Ascending aorta (tissue), 2 donors: ENCODE measurements at regions not wholly inside any gene's neighbourhood (a gene's known extent, or its start where the extent isn't known, plus 50 kb on each side); places are given as distances from the start of the nearest gene placed in this dataset.

Source experiments
- DNase-seq, 2 donors: peaks; one replicate each; pipeline ENCODE4 v3.0.0-alpha.2; 2019; ENCODE audit warnings: low spot score in 2 of 2
- H3K27ac ChIP-seq, 2 donors: fragments of 200-600 bp; sonication (generic); one replicate each; pipeline ENCODE4 v1.5.1; 2016 to 2017; ENCODE audit warnings: mild to moderate bottlenecking in 1 of 2
- H3K27me3 ChIP-seq: fragments of 200-600 bp; sonication (generic); one replicate; pipeline ENCODE4 v1.5.1; 2017
- H3K36me3 ChIP-seq, 2 donors: fragments of 200-600 bp; sonication (generic); one replicate each; pipeline ENCODE4 v1.5.1; 2016
- H3K4me1 ChIP-seq, 2 donors: fragments of 200-600 bp; sonication (generic); one replicate each; pipeline ENCODE4 v1.5.1; 2016 to 2017; ENCODE audit warnings: mild to moderate bottlenecking in 1 of 2
- H3K4me3 ChIP-seq, 2 donors: fragments of 200-600 bp; sonication (generic); one replicate each; pipeline ENCODE4 v1.5.1; 2016 to 2017; ENCODE audit warnings: mild to moderate bottlenecking in 1 of 2
- H3K9me3 ChIP-seq, 2 donors: fragments of 200-600 bp; sonication (generic); one replicate each; pipeline ENCODE4 v1.5.1; 2016
- intact Hi-C: fragments of 100-400 bp; cut with DNase I; formaldehyde crosslinking; loops from one replicate; pipeline ENCODE4 v1.15.1; 2023
- TF ChIP-seq, protein P1 (sequence below), 3 experiments: fragments of 200-600 bp in 2 of 3; fragments of 450-650 bp in 1 of 3; sonication (generic) in 2 of 3; IDR thresholded peaks; one replicate each; pipeline ENCODE4 v1.5.1; 2016 to 2019; ENCODE audit warnings: antibody characterized with exemption in 3 of 3, mild to moderate bottlenecking in 1 of 3, moderate library complexity in 1 of 3

DNA sequence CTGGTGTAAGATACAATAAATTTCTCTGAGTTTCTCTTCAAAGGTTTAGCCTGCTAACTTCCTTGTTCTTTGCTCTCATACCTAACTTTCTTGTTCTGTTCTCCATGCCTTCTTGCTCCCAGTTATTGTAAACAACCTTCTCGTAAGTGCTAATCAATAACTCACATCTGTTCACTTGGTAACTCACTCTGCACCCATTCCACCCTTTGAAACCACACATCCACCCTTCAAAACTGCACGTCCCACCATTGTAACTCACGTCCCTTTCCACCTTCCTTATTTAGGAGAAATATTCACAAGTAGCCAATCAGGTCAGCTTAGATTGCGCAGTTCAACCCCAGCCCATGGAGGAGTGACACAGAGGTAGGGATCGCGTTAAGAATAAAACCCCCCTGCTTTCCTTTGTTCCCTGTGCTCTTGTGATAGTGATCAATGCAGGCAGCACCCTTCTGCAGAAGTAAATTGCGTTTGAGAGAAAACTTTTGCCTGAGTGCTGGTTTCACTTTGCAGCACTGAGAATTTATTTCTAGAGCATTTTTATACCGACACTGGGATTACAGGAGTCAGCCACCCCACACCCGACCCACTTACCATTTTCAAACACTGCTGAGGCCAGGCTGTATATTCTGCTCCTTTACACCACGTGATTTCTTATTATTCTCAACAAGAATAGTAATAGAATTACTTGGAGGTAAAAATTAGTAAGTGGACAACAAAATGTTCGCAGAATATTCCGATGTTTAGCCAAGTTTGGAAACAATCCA, 789.2 kb upstream of the RGS18 start:
- no peak for DNase-seq
- Histone ChIP-seq H3K36me3 (no peaks in the 10 kb centered on the region), H3K4me3 (no peak overlapping the region), H3K4me1 (no peaks in the 10 kb centered on the region), H3K9me3 (no peaks in the 10 kb centered on the region), H3K27me3 (no peaks in the 10 kb centered on the region), H3K27ac (no peak overlapping the region)
- TF ChIP-seq, protein P1, sequence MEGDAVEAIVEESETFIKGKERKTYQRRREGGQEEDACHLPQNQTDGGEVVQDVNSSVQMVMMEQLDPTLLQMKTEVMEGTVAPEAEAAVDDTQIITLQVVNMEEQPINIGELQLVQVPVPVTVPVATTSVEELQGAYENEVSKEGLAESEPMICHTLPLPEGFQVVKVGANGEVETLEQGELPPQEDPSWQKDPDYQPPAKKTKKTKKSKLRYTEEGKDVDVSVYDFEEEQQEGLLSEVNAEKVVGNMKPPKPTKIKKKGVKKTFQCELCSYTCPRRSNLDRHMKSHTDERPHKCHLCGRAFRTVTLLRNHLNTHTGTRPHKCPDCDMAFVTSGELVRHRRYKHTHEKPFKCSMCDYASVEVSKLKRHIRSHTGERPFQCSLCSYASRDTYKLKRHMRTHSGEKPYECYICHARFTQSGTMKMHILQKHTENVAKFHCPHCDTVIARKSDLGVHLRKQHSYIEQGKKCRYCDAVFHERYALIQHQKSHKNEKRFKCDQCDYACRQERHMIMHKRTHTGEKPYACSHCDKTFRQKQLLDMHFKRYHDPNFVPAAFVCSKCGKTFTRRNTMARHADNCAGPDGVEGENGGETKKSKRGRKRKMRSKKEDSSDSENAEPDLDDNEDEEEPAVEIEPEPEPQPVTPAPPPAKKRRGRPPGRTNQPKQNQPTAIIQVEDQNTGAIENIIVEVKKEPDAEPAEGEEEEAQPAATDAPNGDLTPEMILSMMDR (IDR thresholded peaks at IDR 0.05), result no peak
- intact Hi-C loops, result no loop called here

DNA sequence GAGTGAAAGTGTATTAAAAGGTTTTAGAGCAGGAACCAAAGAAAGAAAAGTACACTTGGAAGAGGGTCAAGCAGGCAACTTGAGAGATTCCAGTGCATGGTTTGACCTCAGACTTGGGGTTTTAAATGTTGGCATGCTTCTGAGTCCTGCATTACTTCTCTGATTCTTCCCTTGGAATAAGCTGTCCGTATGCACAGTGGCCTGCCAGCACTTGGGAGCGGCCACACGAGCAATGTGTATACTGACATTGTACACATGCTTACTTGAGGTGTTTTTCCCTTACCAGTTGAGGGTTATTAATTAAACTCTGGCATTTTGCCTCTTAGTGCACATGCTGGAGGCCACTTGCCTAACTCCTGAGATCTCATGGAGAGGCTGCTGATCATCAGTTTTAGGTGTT, 786.6 kb upstream of the RGS18 start:
- Histone ChIP-seq H3K36me3 (no peaks in the 10 kb centered on the region), H3K27me3 (no peaks in the 10 kb centered on the region), H3K4me3 (no peak overlapping the region), H3K27ac (no peak overlapping the region), H3K4me1 (no peaks in the 10 kb centered on the region), H3K9me3 (no peaks in the 10 kb centered on the region)
- TF ChIP-seq, protein P1 (IDR thresholded peaks at IDR 0.05), result no peak
- no peak for DNase-seq
- intact Hi-C loops, result no loop called here

- H3K27me3 ChIP-seq, result no peaks in the 10 kb centered on the region
- intact Hi-C loops, result no loop called here
- H3K27ac ChIP-seq, result no peak overlapping the region
- TF ChIP-seq, protein P1 (IDR thresholded peaks at IDR 0.05), result no peak
- H3K4me3 ChIP-seq, result no peak overlapping the region
- H3K4me1 ChIP-seq, result no peaks in the 10 kb centered on the region
- no peak for DNase-seq
- H3K9me3 ChIP-seq, result no peaks in the 10 kb centered on the region
- no peaks in the 10 kb centered on the region for H3K36me3 ChIP-seq
Measured at GRCh38 chr1:191388283-191388682, 770.0 kb upstream of the RGS18 start.

DNA sequence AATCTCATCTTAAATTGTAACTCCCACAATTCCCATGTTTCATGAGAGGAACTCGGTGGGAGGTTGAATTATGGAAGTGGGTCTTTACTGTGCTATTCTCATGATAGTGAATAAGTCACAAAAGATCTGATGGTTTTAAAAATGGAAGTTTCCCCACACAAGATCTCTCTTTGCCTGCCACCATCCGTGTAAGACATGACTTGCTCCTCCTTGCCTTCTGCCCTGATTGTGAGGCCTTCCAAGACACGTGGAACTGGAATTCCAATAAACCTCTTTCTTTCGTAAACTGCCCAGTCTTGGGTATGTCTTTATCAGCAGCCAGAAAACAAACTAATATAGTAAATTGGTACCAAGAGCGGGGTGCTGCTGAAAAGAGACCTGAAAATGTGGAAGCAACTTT, 761.6 kb upstream of the RGS18 start:
- Histone ChIP-seq H3K27ac (no peak overlapping the region), H3K9me3 (peaks cover 0 to 3% of the 10 kb centered on the region in 2 donors), H3K4me1 (no peaks in the 10 kb centered on the region), H3K4me3 (no peak overlapping the region), H3K27me3 (no peaks in the 10 kb centered on the region), H3K36me3 (no peaks in the 10 kb centered on the region)
- TF ChIP-seq, protein P1 (IDR thresholded peaks at IDR 0.05), result no peak
- no peak for DNase-seq
- intact Hi-C loops, result no loop called here

DNA sequence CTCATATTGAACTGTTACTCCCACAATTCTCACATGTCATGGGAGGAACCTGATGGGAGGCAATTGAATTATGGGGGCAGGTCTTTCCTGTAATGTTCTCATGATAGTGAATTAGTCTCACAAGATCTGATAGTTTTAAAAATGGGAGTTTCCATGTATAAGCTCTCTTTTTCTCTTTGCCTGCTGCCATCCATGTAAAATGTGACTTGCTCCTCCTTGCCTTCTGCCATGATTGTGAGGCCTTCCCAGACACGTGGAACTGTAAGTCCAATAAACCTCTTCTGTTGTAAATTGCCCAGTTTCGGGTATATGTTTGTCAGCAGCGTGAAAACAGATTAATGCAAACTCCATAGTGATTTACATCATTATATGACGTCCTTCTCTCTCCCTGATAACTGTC, 759.7 kb upstream of the RGS18 start:
- Histone ChIP-seq H3K27ac (no peak overlapping the region), H3K4me3 (no peak overlapping the region), H3K4me1 (no peaks in the 10 kb centered on the region), H3K9me3 (peaks cover 0 to 3% of the 10 kb centered on the region in 2 donors), H3K36me3 (no peaks in the 10 kb centered on the region), H3K27me3 (no peaks in the 10 kb centered on the region)
- DNase-seq, result no peak
- TF ChIP-seq, protein P1 (IDR thresholded peaks at IDR 0.05), result no peak
- intact Hi-C loops, result no loop called here
